Heart left ventricle (tissue), 16 donors: ENCODE measurements at regions not wholly inside any gene's neighbourhood (a gene's known extent, or its start where the extent isn't known, plus 50 kb on each side); places are given as distances from the start of the nearest gene placed in this dataset.

ENCODE experiments used
- ATAC-seq, 4 donors: fragments of 200-7000 bp; cut with Tn5 transposase; one replicate each; pipeline ENCODE4 v1.9.1; 2020 to 2022; ENCODE audit warnings: moderate library complexity in 4 of 4, mild to moderate bottlenecking in 3 of 4, moderate number of reproducible peaks in 1 of 4
- DNase-seq, 5 donors: peaks; one replicate each; pipeline ENCODE4 v3.0.0-alpha.2; 2020
- H3K27ac ChIP-seq, 12 donors: fragments of 200-600 bp; sonication (generic) in 4 of 12; one replicate each; pipeline versions ENCODE4 v1.5.0 to v1.8.0; 2016 to 2022; ENCODE audit warnings: mild to moderate bottlenecking in 2 of 12
- H3K27me3 ChIP-seq, 9 donors: fragments of 200-600 bp; sonication (generic) in 2 of 9; one replicate each; pipeline versions ENCODE4 v1.5.1 to v1.8.0; 2016 to 2022; ENCODE audit warnings: mild to moderate bottlenecking in 3 of 9
- H3K36me3 ChIP-seq, 9 donors: fragments of 200-600 bp; sonication (generic) in 2 of 9; one replicate each; pipeline versions ENCODE4 v1.5.0 to v1.8.0; 2018 to 2022; ENCODE audit warnings: mild to moderate bottlenecking in 2 of 9
- H3K4me1 ChIP-seq, 12 donors: fragments of 200-600 bp; sonication (generic) in 4 of 12; one replicate each; pipeline versions ENCODE4 v1.5.0 to v1.8.0; 2016 to 2022; ENCODE audit warnings: mild to moderate bottlenecking in 3 of 12
- H3K4me3 ChIP-seq, 12 donors: fragments of 200-600 bp; sonication (generic) in 4 of 12; one replicate each; pipeline versions ENCODE4 v1.5.0 to v1.8.0; 2017 to 2022; ENCODE audit warnings: mild to moderate bottlenecking in 9 of 12, moderate library complexity in 4 of 12
- H3K9me3 ChIP-seq, 12 donors: fragments of 200-600 bp; sonication (generic) in 4 of 12; one replicate each; pipeline versions ENCODE4 v1.5.0 to v1.8.0; 2016 to 2022; ENCODE audit warnings: mild to moderate bottlenecking in 1 of 12
- POLR2A ChIP-seq, 2 donors: fragments of 450-650 bp; IDR thresholded peaks; one replicate each; pipeline ENCODE4 v1.6.1; 2017; ENCODE audit warnings: antibody characterized with exemption in 2 of 2, mild to moderate bottlenecking in 2 of 2, moderate library complexity in 2 of 2
- WGBS, 4 donors: extraction: QIAGEN DNeasy Blood & Tissue Kit in 2 of 4; methylation state at CpG; one replicate each; pipeline versions ENCODE4 v1.1.5 to v1.1.7; 2013 to 2018; 5-methylcytosine and 5-hydroxymethylcytosine counted together
- intact Hi-C, 10 donors: fragments of 100-400 bp; cut with DNase I; formaldehyde crosslinking; loops; one replicate each; pipeline versions ENCODE4 v1.11.1 to v1.14.2; 2022
- TF ChIP-seq, protein P1 (sequence below), 12 donors: fragments of 200-600 bp; sonication (generic) in 4 of 12; IDR thresholded peaks; one replicate each; pipeline versions ENCODE4 v1.5.0 to v1.8.0; 2018 to 2022; ENCODE audit warnings: antibody characterized with exemption in 12 of 12, mild to moderate bottlenecking in 5 of 12
- donor health status: ischemic (EF 13 %, LVEDD 7.1; RV severe dilation, severe dysfunction).
- donor health status: healthy with polysubstance abuse.
- donor health status: DM: no; HTN: yes; CAD: no.
- donor health status: DM: no; HTN: no; CAD: no.
- donor health status: ischemic (EF 25% LVEDD 6.9; RV normal size, moderate dysfunction).
- donor health status: ischemic (EF 25% LVEDD 5.7; RV mildly dilated, moderate dysfunction).
- donor health status: healthy.
- donor health status: DM: yes; HTN: yes; CAD: no.
- donor health status: ischemic (EF 35%, LVEDD 5.7; RV mildly dilated, moderate dysfunction).
- donor health status: nonischemic (EF 11% LVEDD 7.7; RV severe dilation, severe dysfunction).
- donor health status: DM: yes; HTN: yes; CAD: no.
- donor health status: PGD.
- donor health status: ischemic (EF 29% LVEDD 5.4; RV normal size, mild dysfunction).
- donor health status: nonischemic (EF 23%, LVEDD 6.1; RV moderate dilation, normal function).

DNA sequence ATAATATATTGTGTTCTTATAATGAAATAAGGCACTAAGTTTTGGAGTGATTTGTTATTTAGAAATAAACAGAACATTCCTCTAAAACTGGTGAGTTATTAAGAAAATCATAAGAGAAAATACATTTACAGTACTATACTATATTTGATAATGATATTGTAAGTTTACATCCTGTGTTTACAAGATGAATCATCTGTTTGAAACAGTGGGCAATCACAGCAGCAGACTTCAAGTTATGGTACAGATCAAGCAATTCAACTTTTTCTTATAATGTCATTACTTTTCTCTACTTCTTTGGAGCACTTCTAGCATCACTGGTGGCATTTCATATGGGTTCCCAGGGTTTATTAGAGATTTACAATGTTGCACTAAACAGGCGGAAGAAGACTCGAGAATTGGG lies 86.5 kb upstream of the BRINP3 start:
- Histone ChIP-seq H3K4me1 (no peaks in the 10 kb centered on the region), H3K36me3 (no peaks in the 10 kb centered on the region), H3K4me3 (no peak overlapping the region), H3K27ac (no peak overlapping the region), H3K9me3 (peaks cover 0 to 19% (median 3%) of the 10 kb centered on the region in 12 donors), H3K27me3 (no peaks in the 10 kb centered on the region)
- TF ChIP-seq POLR2A (IDR thresholded peaks at IDR 0.05), result no peak
- TF ChIP-seq, protein P1, sequence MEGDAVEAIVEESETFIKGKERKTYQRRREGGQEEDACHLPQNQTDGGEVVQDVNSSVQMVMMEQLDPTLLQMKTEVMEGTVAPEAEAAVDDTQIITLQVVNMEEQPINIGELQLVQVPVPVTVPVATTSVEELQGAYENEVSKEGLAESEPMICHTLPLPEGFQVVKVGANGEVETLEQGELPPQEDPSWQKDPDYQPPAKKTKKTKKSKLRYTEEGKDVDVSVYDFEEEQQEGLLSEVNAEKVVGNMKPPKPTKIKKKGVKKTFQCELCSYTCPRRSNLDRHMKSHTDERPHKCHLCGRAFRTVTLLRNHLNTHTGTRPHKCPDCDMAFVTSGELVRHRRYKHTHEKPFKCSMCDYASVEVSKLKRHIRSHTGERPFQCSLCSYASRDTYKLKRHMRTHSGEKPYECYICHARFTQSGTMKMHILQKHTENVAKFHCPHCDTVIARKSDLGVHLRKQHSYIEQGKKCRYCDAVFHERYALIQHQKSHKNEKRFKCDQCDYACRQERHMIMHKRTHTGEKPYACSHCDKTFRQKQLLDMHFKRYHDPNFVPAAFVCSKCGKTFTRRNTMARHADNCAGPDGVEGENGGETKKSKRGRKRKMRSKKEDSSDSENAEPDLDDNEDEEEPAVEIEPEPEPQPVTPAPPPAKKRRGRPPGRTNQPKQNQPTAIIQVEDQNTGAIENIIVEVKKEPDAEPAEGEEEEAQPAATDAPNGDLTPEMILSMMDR (IDR thresholded peaks at IDR 0.05), result no peak
- DNase-seq (no peak), ATAC-seq (no peak)
- intact Hi-C loops, result no loop called here
- WGBS, 4 donors, result 77 to 83% (median 80%) methylated on average over 2 of the region's 2 CpGs

DNA sequence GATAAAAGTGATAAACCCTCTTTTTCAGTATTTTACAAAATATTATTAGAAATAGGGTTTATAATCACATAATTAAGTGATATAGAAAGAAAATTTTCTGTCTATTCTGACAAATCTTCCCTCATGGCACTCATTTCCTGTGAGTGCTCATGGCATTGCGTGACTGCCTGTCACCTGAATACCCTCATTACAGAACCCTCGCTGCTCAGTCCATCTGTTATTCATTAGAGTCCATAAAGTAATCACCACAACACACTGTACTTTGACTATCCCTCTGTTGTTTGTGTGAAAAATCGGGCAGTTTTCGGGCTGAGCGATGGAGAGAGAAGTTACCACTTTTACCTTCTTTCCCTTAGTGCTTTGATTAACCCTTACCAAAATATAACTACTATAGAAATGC lies 100.4 kb upstream of the BRINP3 start:
- intact Hi-C loops, result no loop called here
- 75 to 81% (median 77%) methylated on average over 5 of the region's 5 CpGs for WGBS, 4 donors
- H3K27ac ChIP-seq, result no peak overlapping the region
- no peaks in the 10 kb centered on the region for H3K4me1 ChIP-seq
- TF ChIP-seq POLR2A (IDR thresholded peaks at IDR 0.05), result no peak
- TF ChIP-seq, protein P1 (IDR thresholded peaks at IDR 0.05), result no peak
- no peak for ATAC-seq
- no peak overlapping the region for H3K4me3 ChIP-seq
- no peaks in the 10 kb centered on the region for H3K9me3 ChIP-seq
- no peaks in the 10 kb centered on the region for H3K36me3 ChIP-seq
- no peak for DNase-seq
- H3K27me3 ChIP-seq, result no peaks in the 10 kb centered on the region

DNA sequence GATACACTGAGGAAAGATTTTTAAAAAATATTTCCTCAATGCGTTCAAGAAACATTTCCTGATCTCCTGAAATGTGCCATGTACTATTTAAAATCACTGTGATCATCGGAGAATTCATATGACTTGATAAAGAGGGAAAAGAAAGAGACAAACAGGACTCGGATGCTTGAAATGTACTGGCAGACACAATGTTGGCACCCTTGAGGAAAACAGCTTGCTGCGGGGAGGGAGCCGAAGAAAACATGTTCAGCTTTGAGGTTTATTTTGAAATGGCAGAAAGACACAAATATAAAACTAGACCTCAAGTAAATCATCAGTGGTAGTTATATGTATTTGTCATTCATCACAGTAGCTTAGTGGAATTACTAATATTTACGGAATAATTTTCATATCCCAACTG lies 100.9 kb upstream of the BRINP3 start:
- WGBS, 4 donors, result 66 to 70% (median 69%) methylated on average over 6 of the region's 6 CpGs
- Histone ChIP-seq H3K9me3 (no peaks in the 10 kb centered on the region), H3K4me3 (no peak overlapping the region), H3K27me3 (no peaks in the 10 kb centered on the region), H3K36me3 (no peaks in the 10 kb centered on the region), H3K27ac (no peak overlapping the region), H3K4me1 (no peaks in the 10 kb centered on the region)
- no peak for DNase-seq
- TF ChIP-seq POLR2A (IDR thresholded peaks at IDR 0.05), result no peak
- TF ChIP-seq, protein P1 (IDR thresholded peaks at IDR 0.05), result no peak
- intact Hi-C loops, result no loop called here
- ATAC-seq, result no peak

DNA sequence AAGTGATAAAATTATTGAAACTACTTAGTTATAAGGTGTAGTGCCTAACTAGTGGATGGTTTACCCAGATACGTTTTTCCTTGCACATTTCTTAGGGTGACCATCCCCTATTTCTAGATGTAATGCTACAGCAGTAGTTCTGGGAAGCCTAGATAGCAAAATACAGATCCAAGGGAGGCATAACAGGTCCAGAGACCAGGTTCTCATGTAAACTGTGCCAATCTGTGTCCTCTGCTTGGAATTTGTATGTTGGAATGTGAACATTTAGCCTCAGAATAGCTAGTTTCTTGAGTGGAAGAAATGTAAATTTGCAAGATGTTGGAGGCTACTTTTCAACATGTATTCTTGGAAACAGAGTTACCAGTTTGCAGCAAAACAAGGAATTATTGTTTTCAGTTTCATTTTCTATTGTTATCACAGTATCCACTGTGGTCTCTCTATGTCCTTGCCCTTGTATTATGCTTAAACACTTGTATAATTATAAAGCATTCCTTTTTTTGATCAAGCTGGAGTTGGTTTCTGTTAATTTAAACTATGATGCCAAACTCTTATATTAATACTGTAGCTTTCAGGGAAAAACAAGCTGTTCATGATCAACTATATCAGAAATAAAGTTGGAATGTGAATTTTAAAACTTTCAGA lies 102.0 kb upstream of the BRINP3 start:
- intact Hi-C loops, result no loop called here
- DNase-seq (no peak), ATAC-seq (no peak)
- Histone ChIP-seq H3K36me3 (no peaks in the 10 kb centered on the region), H3K4me3 (no peak overlapping the region), H3K27me3 (no peaks in the 10 kb centered on the region), H3K4me1 (no peaks in the 10 kb centered on the region), H3K9me3 (no peaks in the 10 kb centered on the region), H3K27ac (no peak overlapping the region)
- WGBS, 4 donors, result 24 to 52% (median 43%) methylated on average over 1 of the region's 1 CpG
- TF ChIP-seq POLR2A (IDR thresholded peaks at IDR 0.05), result no peak
- TF ChIP-seq, protein P1 (IDR thresholded peaks at IDR 0.05), result no peak
